Effector memory CD8-positive, alpha-beta T cell (primary cell): ENCODE measurements at regions not wholly inside any gene's neighbourhood (a gene's known extent, or its start where the extent isn't known, plus 50 kb on each side); places are given as distances from the start of the nearest gene placed in this dataset.

Experiments
- ATAC-seq: fragments of 150-1000 bp; cut with Tn5 transposase; replicated peaks from 2 replicates; pipeline ENCODE4 v1.10.0; 2021; ENCODE audit warnings: mild to moderate bottlenecking, moderate library complexity
- DNase-seq, 3 experiments: peaks; one replicate each; pipeline ENCODE4 v3.0.0; 2021
- H3K27ac Mint-ChIP-seq, 2 donors: one replicate each; pipeline ENCODE4 v1.8.0; 2022; ENCODE audit warnings: mild to moderate bottlenecking in 2 of 2, mixed read lengths in 2 of 2, moderate library complexity in 2 of 2
- H3K27me3 Mint-ChIP-seq, 2 donors: one replicate each; pipeline ENCODE4 v1.8.0; 2022; ENCODE audit warnings: mixed read lengths in 2 of 2
- H3K36me3 Mint-ChIP-seq: one replicate; pipeline ENCODE4 v1.8.0; 2022; ENCODE audit warnings: mild to moderate bottlenecking, moderate library complexity, mixed read lengths; ENCODE audit not compliant: insufficient read depth
- H3K4me1 Mint-ChIP-seq, 2 donors: one replicate each; pipeline ENCODE4 v1.8.0; 2022; ENCODE audit warnings: low read depth in 2 of 2, mixed read lengths in 2 of 2
- H3K4me3 Mint-ChIP-seq, 2 donors: one replicate each; pipeline ENCODE4 v1.8.0; 2022; ENCODE audit warnings: mild to moderate bottlenecking in 2 of 2, mixed read lengths in 2 of 2, moderate library complexity in 2 of 2
- H3K9me3 Mint-ChIP-seq, 2 donors: one replicate each; pipeline ENCODE4 v1.8.0; 2022; ENCODE audit warnings: mixed read lengths in 2 of 2

DNA sequence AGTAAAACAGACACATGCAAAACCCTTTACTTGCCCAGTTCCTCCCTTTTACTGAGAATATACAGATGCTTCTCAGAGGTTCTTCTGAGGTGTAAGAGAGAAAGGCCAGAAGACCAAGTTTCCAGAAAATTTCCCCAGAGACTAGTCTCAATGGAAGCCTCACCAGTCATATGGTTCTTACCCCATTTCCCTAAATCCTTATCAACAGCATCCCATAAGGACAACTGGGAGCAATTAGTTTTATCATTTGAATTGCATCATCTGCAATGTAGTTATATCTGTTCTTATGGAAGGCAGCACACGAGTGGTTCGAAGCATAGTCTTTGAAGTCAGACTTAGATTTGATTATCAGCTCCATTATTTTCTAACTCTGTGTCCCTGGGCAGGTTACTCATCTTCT is 203.6 kb upstream of the PPARGC1A start:
- no peaks in the 10 kb centered on the region for H3K27me3 Mint-ChIP-seq
- DNase-seq = no peak

DNA sequence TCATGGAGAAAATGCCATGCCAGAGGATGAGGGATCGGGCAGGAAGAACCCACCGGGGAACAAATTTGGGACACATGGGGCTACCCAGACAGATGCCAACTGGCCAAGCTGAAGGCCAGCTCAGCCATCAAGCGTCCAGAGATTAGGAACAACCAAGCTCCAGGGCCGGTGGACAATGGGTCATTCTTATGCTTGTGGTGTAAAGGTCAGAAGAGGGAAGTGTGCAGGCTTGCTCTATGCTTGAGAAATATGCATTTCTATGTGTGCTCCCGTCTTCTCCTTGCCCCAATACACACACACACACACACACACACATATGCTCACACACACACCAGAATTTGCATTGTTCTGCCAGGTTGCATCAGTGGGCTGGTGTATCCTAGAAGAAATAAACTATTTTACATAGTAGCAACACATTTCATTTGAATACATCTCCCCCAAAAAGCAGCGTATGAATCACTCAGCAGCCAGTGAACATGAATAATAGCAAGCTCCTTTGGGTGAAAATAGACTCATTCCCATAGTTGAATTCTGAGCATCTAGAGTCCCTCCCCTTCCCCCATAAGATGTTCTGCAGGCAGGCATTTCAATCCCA is 201.9 kb upstream of the PPARGC1A start:
- Mint-ChIP-seq H3K4me3 (no peak overlapping the region), H3K9me3 (peaks cover 0 to 5% of the 10 kb centered on the region in 2 donors), H3K27me3 (no peaks in the 10 kb centered on the region), H3K27ac (no peak overlapping the region), H3K4me1 (no peaks in the 10 kb centered on the region), H3K36me3 (no peaks in the 10 kb centered on the region)
- no peak for DNase-seq
- no peak for ATAC-seq

More for the DNA sequence above, 203.6 kb upstream of the PPARGC1A start:
- no peak for ATAC-seq
- H3K9me3 Mint-ChIP-seq = peaks cover 0 to 4% of the 10 kb centered on the region in 2 donors
- H3K4me3 Mint-ChIP-seq = no peak overlapping the region
- no peak overlapping the region for H3K27ac Mint-ChIP-seq
- no peaks in the 10 kb centered on the region for H3K4me1 Mint-ChIP-seq
- no peaks in the 10 kb centered on the region for H3K36me3 Mint-ChIP-seq

GRCh38 chr4:24089851-24090534 is 200.1 kb upstream of the PPARGC1A start:
- no peak for DNase-seq

GRCh38 chr4:24080871-24081270 is 191.0 kb upstream of the PPARGC1A start:
- no peaks in the 10 kb centered on the region for H3K4me1 Mint-ChIP-seq
- DNase-seq = no peak
- H3K4me3 Mint-ChIP-seq = no peak overlapping the region
- H3K27ac Mint-ChIP-seq = no peak overlapping the region
- H3K9me3 Mint-ChIP-seq = peaks cover 4 to 6% of the 10 kb centered on the region in 2 donors
- H3K27me3 Mint-ChIP-seq = no peaks in the 10 kb centered on the region
- H3K36me3 Mint-ChIP-seq = peaks cover 3% of the 10 kb centered on the region
- ATAC-seq = no peak

More at GRCh38 chr4:24089851-24090534, 200.1 kb upstream of the PPARGC1A start:
- no peak overlapping the region for H3K27ac Mint-ChIP-seq
- H3K9me3 Mint-ChIP-seq = peaks cover 7 to 9% of the 10 kb centered on the region in 2 donors
- no peak for ATAC-seq
- no peaks in the 10 kb centered on the region for H3K4me1 Mint-ChIP-seq
- H3K36me3 Mint-ChIP-seq = no peaks in the 10 kb centered on the region
- H3K4me3 Mint-ChIP-seq = no peak overlapping the region
- no peaks in the 10 kb centered on the region for H3K27me3 Mint-ChIP-seq

GRCh38 chr4:24078347-24078962 is 188.6 kb upstream of the PPARGC1A start:
- H3K27ac Mint-ChIP-seq = no peak overlapping the region
- DNase-seq = no peak
- no peak overlapping the region for H3K4me3 Mint-ChIP-seq
- ATAC-seq = no peak
- H3K9me3 Mint-ChIP-seq = peaks cover 9 to 10% of the 10 kb centered on the region in 2 donors
- H3K27me3 Mint-ChIP-seq = no peaks in the 10 kb centered on the region
- peaks cover 3% of the 10 kb centered on the region for H3K36me3 Mint-ChIP-seq
- no peaks in the 10 kb centered on the region for H3K4me1 Mint-ChIP-seq

- H3K27me3 Mint-ChIP-seq = no peaks in the 10 kb centered on the region
- no peak overlapping the region for H3K4me3 Mint-ChIP-seq
- no peak overlapping the region for H3K27ac Mint-ChIP-seq
- ATAC-seq (no peak), DNase-seq (no peak)
- peaks cover 10 to 11% of the 10 kb centered on the region in 2 donors for H3K9me3 Mint-ChIP-seq
- H3K4me1 Mint-ChIP-seq = no peaks in the 10 kb centered on the region
- peaks cover 3% of the 10 kb centered on the region for H3K36me3 Mint-ChIP-seq
Observed at GRCh38 chr4:24076811-24077210, 187.0 kb upstream of the PPARGC1A start.

GRCh38 chr4:24073948-24074347 is 184.1 kb upstream of the PPARGC1A start:
- DNase-seq (no peak), ATAC-seq (no peak)
- peaks cover 10% of the 10 kb centered on the region in 2 donors for H3K9me3 Mint-ChIP-seq
- H3K36me3 Mint-ChIP-seq = peaks cover 3% of the 10 kb centered on the region
- H3K27me3 Mint-ChIP-seq = no peaks in the 10 kb centered on the region
- H3K27ac Mint-ChIP-seq = no peak overlapping the region
- H3K4me1 Mint-ChIP-seq = no peaks in the 10 kb centered on the region
- H3K4me3 Mint-ChIP-seq = no peak overlapping the region

GRCh38 chr4:24071612-24072372 is 181.9 kb upstream of the PPARGC1A start:
- DNase-seq (no peak), ATAC-seq (no peak)
- Mint-ChIP-seq H3K4me1 (no peaks in the 10 kb centered on the region), H3K4me3 (no peak overlapping the region), H3K36me3 (no peaks in the 10 kb centered on the region), H3K27me3 (no peaks in the 10 kb centered on the region), H3K9me3 (peaks cover 10% of the 10 kb centered on the region in 2 donors), H3K27ac (no peak overlapping the region)

DNA sequence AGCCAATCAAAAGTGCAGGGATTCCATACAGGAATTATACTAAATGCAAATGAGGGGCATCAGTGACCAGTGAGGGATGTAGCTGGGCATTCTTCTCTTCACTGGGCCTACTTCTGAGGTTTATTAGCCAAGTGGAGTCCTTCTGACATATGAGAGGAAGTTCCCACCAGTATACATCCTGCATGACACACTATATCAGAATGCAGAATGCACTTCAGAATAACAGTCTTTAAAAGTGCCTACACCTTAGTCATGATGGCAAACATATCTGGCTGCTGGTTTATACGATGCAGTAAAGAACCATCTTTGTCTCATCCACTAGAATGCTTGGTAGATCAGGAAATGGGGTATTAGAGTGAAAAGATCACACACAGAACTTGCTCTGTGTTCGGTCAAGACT is 180.3 kb upstream of the PPARGC1A start:
- ATAC-seq (no peak), DNase-seq (no peak)
- no peaks in the 10 kb centered on the region for H3K4me1 Mint-ChIP-seq
- no peak overlapping the region for H3K4me3 Mint-ChIP-seq
- H3K9me3 Mint-ChIP-seq = peaks cover 0 to 6% of the 10 kb centered on the region in 2 donors
- no peak overlapping the region for H3K27ac Mint-ChIP-seq
- H3K27me3 Mint-ChIP-seq = no peaks in the 10 kb centered on the region
- H3K36me3 Mint-ChIP-seq = no peaks in the 10 kb centered on the region

DNA sequence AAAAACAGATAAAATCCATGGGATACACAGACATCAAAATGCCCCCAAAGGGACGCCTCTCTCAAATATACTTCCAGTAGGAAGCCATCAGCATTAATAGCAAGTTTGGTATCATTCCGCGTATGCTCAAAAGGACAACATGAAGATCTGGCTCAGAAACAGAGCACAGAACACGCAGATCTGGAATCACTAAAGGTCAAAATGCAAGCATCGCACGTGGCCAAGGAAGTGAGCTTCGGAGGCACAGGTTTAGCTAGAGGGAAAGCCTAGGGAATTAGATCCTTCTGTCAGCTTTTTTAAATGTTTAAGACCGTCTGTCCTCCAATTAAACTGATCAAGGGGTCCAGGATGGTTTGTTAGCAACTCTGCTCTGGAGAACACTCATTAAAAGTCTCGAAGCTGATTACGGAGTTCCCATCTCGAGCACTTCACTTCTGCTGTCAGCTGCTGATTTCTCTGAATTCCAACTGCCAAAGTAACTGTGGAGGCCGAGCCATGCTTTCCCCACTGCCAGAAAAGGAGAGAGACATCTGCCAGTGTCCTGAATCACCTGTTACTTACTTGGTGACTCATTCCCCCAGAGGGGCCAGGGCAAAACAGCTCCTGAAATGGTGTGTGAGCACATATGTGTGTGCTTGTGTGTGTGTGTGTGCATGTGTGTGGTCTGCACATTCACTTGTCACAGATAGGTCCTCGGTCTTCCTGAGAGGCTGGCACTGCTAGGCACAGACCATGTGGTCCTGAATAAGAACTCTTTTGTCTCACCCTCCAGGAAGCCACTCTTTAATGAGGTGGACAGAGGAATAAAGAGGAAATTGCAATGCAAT is 177.7 kb upstream of the PPARGC1A start:
- Mint-ChIP-seq H3K4me3 (no peak overlapping the region), H3K27ac (no peak overlapping the region), H3K4me1 (no peaks in the 10 kb centered on the region), H3K36me3 (no peaks in the 10 kb centered on the region), H3K27me3 (no peaks in the 10 kb centered on the region), H3K9me3 (peaks cover 6 to 18% of the 10 kb centered on the region in 2 donors)
- ATAC-seq (no peak), DNase-seq (no peak)

GRCh38 chr4:24065974-24066373 is 176.1 kb upstream of the PPARGC1A start:
- H3K27me3 Mint-ChIP-seq = no peaks in the 10 kb centered on the region
- no peak for DNase-seq
- no peak for ATAC-seq
- peaks cover 8 to 18% of the 10 kb centered on the region in 2 donors for H3K9me3 Mint-ChIP-seq
- no peaks in the 10 kb centered on the region for H3K4me1 Mint-ChIP-seq
- no peak overlapping the region for H3K4me3 Mint-ChIP-seq
- no peaks in the 10 kb centered on the region for H3K36me3 Mint-ChIP-seq
- H3K27ac Mint-ChIP-seq = no peak overlapping the region

- ATAC-seq = no peak
- H3K27me3 Mint-ChIP-seq = no peaks in the 10 kb centered on the region
Observed at GRCh38 chr4:24063731-24064130, 173.9 kb upstream of the PPARGC1A start.

DNA sequence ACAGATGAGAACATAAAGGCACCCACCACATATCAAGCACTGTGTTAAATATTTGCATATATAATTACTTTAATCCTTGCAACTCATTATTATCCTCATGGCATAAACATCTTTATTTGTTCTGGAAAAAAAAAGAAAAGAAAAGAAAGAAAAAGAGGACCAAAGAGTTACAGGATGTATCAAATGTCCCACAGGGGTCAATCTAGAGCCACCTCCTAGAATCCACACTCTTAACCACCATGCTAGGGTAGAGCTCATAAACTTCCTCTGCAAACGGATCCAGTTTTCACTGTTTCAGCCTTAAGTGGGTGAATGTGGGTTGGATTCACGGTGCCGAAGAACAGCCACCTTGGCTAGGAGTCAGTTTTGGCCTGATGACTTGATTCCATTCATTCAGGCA is 171.1 kb upstream of the PPARGC1A start:
- H3K4me1 Mint-ChIP-seq = no peaks in the 10 kb centered on the region

More at GRCh38 chr4:24063731-24064130, 173.9 kb upstream of the PPARGC1A start:
- Mint-ChIP-seq H3K4me1 (no peaks in the 10 kb centered on the region), H3K27ac (no peak overlapping the region), H3K36me3 (no peaks in the 10 kb centered on the region), H3K4me3 (no peak overlapping the region), H3K9me3 (peaks cover 5 to 18% of the 10 kb centered on the region in 2 donors)
- DNase-seq = no peak

More for the DNA sequence above, 171.1 kb upstream of the PPARGC1A start:
- ATAC-seq = no peak
- DNase-seq = no peak
- peaks cover 7 to 25% of the 10 kb centered on the region in 2 donors for H3K9me3 Mint-ChIP-seq
- H3K4me3 Mint-ChIP-seq = no peak overlapping the region
- no peak overlapping the region for H3K27ac Mint-ChIP-seq
- no peaks in the 10 kb centered on the region for H3K27me3 Mint-ChIP-seq
- H3K36me3 Mint-ChIP-seq = no peaks in the 10 kb centered on the region
